ENCODE measurements at regions not wholly inside any gene's neighbourhood (a gene's known extent, or its start where the extent isn't known, plus 50 kb on each side); places are given as distances from the start of the nearest gene placed in this dataset.
"Not testable (repeated sequence)": the region's sequence is repeated elsewhere in the genome, so short reads cannot be mapped to it uniquely, and the experiment has no call there.

DNA sequence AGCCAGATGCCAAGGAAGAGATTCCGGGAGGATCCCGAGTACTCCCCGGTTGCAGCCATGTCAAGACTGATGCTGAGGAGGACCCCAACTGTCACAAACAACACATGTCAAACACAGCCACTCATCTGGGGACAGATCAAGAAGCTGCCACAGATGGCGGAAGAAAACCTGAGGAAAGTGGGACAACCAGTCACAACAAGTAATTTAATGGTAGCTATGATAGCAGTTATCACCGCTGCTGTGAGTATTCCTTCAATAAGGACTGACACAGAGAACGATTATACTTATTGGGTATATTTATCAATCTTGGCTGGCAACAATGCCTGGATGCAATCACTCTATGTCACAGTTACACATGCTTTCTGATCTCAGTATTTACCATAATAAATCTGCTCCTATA is 763.4 kb downstream of the DHX35 start:
- DNase-seq, result not testable (repeated sequence)

DNA sequence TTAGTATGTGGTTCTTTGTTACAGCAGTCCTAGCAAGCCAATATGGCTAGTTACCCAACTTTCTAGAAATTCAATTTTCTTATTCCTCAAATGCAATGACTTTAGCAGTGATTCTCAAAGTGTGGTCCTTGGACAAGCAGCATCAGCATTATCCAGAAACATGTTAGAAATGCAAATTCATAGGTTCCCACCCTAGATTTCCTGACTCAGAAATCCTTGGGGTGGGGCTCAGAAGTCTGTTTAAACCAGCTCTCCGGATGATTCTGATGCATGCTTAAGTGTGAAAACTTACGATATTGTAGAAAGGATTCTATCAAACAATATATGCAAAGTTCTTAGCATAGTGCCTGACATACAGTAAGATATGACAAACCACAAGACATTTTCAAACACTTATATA is 757.1 kb downstream of the DHX35 start:
- DNase-seq, result no peak

DNA sequence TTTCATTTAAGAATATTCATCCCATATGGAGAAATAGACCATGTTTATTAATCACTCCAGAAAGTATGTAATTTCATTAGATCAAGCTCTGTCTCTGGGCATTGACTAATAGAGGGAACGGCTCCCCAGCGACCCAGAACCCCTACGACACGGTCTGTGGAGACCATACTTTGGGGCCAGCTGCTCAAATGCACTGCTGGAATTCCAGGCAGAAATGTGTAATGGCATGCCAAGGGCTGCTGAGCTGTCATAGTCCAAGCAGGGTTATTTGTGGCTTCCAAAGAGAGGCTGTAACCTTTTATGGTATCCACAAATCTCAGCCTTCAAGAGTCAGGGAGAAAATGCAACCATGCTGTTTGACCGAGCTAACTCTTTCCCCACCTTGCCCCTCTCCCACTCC is 755.8 kb downstream of the DHX35 start:
- DNase-seq, result no peak

DNA sequence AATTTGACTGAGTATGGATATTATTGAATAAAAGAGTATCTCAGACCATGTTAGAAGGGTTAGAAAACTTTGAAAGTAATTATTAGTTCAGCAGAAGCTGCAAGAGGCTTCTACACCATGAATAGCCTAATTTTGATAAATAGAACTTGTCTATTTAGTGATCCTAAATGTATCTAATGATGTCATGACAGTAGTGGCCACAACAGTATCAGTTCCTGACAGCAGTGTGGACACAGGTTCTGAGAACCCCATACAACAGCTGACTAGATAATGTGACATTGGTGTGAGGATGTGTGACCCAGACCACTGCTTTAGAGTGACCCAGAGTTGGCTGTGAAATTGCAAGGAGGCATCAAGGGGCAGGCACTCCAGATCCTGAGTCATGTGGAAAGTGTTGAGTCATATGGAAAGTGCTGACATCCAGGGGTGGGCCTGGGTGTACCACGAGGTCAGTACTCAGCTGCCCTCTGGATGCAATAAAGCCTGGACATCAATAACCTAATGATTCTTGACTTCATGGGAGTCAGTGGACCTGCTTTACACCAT is 754.7 kb downstream of the DHX35 start:
- DNase-seq, result no peak

DNA sequence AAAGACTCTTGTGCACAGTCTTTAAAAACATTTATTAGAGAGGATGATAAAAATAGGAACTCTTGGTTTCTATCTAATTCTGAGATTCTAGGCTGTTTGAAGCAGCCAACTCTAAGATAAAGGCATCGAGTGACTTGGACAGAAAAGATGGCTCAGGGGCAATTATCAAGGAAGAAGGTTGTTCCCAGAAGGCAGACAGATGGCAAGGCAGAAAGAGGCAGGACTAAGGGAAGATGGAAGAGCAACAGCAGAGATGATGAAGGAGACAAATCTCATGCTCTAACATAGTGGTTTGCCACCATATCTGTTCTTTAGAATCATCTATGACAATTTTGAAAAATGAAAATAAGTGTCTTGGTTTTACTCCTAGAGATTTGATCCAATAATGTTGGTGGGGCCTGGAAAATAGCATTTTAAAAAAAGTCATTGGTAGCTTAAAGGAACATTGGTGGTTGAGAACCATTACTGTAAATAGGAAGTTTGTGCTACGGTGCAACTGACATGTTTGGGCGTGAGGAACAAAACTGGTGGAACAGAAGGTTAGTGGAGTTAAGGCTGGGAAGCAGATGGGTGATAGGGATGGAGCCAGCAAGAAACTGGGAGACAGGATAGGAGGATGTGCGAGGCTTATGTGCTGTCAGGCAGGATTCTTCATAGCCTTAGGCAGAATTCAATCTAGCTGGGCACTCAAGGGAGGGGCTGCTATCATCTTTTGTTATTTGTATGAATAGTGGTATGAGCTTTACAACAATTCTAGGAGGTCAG is 751.1 kb downstream of the DHX35 start:
- DNase-seq, result no peak

DNA sequence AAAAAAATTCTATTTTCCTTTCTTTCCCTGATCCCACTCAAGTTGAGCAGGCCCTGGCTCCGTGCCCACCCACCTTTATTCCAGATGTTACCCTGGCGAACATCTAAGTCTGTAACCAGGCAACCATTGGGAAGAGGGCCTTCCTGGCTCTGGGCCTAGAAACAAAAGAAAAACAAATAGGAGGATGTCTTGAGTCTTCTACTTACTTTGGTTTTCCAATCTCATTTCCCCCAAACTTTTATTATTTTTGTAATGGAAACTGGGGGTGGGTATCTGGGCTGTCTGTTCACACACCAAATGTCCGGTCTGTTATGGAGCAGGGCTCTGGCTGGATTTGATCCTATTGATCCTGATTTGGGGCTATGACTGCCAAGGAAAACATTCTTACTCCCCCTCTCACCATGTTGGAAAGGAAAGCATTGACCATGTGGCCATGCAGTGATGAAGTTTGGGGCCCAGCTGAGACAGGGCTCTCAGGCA is 744.1 kb downstream of the DHX35 start:
- no peak for DNase-seq

DNA sequence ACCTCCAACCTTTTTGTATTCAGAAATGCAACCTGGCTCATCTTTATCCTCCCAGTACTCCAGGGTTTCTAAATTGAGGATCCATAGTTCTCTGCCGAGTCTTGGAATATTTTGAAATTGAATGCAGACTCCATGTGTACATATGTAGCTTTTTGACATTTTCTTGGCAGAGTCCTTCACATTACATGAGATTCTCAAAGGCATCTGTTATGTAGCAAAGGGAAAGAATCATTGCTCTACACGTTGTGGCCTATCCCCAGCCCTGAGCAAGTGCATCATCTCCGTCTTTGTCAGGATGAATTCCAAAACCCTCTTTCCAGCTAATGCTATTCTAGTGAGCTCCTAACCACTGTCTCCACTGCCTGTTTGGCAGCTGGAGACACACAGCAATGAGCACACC is 742.9 kb downstream of the DHX35 start:
- no peak for DNase-seq

DNA sequence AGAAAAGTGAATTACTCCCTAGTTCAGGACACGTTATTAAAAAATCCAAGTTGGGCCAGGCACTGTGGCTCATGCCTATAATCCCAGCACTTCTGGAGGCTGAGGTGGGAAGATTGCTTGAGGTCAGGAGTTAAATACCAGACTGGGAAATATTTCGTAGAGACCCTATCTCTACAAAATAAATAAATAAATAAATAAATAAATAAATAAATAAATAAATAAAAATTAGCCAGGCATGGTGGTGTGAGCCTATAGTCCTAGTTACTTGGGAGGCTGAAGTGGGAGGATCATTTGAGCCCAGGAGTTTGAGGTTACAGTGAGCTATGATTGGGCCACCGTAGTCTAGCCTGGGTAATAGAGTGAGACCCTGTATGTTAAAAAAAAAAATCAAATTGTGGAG is 741.2 kb downstream of the DHX35 start:
- not testable (repeated sequence) for DNase-seq

DNA sequence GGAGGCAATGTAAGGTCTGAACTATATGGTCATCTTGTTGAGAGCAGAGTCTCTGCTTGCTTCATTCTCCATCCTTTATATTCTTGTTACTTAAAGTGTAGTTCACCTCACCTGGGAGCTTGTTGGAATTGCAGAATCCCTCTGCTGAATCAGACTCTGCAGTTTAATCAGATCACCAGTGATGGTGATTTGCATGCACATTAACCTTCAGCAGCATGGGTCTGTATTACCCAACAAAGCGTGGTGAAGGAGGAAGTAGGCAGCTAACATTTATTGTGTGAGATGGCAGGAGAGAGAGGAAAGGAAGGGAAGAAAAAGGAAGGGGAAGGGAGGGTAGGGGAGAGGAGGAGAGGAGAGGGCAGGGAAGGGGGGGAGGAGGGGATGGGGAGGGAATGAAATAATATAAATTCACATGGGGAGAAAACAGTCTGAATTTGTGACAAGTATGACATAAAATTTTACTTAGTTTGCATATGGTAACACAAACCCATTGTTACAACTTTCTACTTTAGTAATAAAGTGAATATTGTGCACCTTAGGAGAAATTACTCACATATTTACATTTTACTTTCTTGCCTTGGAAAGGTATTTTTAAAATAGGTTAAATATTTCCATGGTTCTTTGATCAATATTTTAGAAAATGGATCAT is 740.7 kb downstream of the DHX35 start:
- no peak for DNase-seq

DNA sequence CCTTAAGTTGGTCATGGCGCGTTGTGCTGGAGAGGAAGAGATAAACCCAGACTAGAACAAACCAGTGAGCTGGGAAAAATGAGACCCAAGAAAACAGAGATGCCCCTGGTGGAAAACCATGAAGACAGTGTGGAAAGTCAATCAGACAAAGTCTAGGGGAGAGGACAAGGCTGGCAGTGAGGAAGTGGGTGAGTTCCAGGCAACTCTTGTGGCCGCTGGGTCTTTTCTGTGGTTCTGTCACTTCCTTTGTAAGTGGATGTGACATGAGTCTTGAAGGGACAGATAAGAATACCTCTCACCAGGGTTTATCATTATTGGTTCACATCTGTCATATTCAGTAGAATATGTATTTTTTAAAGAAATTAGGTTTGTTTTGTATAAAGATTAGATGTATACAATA is 738.4 kb downstream of the DHX35 start:
- no peak for DNase-seq

DNA sequence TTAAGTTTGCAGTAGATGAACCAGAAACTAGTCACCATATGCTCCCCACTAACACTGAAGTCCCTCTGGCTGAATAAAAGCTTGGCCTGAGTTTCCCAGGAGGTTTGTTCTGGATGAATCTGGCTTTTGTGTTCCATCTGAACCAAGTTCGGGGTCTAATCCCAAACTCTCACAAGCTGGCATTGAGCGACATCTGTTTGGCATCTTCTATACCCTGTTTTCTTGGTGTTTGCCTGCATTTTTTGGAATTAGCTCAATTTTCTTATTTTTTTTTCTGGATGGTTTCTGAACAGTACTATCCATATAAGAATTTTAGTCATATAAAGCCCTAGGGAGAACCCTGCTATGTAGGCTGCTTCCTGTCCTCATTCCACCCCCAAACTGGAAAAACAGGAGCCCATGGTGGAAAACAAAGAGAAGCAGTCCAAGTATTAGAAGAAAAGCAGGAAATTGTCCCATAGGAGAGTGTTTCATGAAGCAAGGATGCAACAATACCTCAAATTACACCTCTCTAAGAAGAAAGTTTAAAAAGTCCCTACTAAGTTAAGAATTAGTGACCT is 737.1 kb downstream of the DHX35 start:
- DNase-seq, result no peak

DNA sequence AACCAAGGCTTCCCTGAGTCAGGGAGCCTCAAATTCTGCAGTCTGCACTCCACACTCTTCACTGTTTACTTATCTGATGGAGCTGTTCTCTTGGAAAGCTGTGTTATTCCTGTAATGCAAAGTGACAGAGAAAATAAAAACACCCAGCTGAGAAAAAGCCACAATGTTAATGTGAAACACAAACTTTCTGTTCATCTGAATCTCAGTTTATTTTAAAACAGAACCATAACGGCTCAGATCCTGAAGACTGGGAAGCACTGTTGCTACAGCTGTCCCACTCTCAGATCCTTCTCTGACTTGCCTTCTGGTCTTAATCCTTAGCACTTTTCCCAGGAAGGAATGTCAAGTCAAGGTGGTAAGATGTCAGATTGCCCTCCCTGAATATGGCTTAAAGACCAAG is 736.6 kb downstream of the DHX35 start:
- DNase-seq, result no peak

DNA sequence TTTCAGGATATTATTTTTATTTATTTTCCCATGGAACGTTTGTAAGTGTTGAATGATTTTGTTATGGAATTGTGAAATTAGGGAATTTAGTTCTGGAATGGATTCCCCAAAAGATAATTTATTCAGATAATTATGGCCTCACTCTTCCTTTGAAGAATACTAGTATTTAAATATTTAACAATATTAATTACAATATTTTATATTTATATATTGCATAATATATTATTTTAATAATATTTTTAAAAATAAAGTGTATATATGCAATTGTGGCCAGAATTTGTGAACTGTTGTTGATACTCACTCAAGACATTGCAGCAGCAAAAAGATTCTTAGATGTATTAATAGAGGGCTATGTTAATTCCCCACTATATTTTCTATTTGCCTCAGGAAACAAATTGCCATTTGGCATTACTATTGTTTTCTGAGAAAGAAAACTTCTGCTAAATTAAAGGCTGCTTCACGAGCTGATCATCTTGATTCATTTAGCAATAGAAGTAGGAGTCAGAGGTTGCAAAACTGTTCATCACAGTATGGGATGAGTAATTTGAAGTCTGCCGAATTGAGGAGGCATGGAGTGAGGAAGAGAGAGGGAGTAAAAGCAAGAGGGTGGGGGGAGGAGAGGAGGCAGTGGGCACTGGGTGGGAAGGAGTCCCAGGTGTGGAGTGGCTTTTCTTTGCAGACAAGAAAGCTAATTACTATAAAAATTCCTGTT is 729.2 kb downstream of the DHX35 start:
- no peak for DNase-seq

DNA sequence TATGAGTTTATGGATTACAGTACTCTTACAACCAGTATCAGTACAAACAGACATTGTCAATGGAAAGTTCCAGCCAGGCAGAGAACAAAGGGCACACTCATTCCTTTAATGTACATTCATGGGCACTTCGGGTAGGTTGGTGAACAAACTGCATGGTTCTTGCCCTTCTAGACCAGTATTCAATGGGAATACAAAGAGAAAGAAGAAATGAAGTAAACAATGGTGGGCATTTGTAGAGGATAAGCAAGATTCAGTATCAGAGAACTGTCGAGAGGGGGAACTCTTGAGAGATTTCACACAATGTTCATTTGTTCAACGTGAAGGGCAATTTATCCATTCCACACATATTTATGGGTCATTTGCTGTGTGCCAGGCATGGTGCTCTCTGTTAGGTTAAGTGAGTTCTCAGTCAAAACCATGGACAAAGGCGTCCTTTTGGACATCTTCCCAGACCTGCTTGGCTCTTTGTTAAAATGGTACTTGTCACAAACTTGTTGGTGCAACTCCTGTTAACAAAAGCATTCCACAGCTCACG is 714.8 kb downstream of the DHX35 start:
- no peak for DNase-seq

DNA sequence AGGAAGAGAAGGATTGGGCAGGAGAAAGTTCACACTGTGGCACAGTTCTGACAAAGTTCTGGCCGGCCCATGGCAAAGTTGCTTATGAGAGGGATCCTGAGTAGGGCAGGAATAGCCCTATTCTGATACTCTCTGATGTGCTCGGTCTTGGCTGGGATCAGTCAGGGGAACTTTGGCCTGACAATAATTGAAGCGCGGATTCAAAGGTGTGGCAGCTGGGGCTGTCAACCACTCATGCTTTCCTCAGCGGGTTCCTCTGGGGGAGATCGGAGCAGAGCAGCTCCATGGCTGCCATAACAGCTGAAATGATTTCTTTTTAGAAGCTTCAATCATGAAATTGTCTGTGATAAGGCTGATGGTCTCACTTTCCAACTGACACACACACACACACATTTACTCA is 714.1 kb downstream of the DHX35 start:
- no peak for DNase-seq

DNA sequence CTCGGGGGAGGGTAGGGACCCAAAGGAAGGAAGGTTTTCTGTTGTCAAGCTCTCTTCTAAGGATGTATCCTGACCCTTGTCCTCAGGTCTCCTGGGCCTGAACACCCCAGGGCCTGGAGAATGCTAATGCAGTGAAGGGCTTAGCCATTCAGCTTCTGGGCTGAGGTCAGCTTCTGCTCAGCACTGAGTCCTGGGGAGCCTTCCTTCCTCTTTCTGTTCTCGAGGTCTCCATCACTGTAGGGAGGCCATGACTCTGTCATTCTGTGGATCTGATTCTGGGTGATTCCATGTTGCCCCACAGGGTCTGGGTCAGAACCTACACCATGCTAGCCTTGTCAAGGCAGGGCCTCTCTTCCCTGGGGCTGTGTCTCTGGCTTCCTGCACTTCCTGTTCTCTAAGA is 712.7 kb downstream of the DHX35 start:
- no peak for DNase-seq

DNA sequence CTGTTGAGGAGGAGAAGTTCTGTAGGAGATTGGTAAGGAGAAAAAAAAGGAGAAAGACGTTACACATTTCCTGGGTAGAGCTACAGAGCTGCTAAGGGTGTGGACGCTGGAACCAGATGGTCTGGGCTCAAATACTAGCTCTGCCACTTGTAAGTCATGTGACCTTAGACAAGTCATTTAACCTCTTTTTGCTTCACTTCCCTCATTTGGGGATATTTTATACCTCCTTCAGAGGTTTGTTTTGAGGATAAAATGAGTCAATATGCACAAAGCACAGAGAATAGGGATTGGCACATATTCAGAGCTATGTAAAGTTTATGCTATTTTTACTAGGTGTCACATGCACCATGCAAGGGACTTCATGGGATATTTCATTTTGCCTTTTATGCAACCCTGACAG is 708.8 kb downstream of the DHX35 start:
- no peak for DNase-seq

DNA sequence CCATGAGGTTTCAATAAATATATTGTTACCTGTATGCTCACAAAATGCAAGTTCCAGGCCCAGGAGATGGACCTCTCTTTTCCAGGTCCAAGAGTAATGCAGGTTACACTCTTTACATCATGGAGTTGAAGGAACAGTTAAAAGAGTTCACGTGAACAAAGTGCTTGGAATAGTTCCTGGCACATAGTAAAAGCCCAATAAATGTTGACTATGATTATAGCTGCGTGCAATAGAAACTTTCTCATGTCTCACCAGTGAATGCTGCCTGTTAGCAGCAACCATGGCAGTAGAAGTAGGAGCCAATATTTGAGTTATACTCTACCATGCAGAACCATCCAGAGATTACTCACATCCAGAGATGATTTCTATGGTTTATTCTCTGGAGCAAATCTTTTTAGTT is 707.5 kb downstream of the DHX35 start:
- DNase-seq, result no peak

DNA sequence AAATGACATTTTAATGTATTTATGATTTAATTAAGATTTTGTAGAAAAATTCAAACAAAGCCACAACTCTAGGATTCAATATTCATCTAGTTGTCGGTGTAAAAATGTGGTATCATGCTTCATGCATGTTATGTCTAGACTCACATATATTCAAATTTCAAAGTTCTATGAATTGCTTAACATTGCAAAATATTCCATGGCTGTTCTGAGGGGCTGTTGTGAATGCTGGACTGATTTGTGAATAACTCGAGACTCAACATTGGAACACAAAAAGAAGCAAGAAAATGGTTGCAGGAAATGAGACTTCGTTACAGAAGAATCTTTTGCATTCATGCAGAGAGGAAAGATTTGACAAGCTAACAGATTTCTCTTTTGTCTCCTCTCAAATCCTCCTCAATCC is 705.9 kb downstream of the DHX35 start:
- no peak for DNase-seq

DNA sequence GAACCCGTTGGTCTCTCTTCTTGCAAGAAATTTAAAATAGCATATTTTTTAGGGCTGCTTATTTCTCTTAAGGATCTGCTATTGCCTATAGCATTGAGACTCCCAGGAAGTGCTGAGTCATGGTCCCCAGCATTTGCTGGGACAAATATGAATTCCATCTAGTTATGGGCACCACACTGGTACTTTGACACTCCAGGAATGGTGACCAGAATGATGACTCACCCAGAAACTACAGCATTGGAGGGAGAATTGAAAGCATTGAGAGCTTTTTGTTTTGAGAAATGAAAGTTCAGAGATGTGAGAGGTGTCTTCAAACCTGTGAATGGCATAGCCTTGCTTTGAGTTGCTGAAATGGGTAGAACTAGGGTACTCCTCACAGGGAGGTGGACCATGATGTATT is 699.7 kb downstream of the DHX35 start:
- DNase-seq, result no peak

DNA sequence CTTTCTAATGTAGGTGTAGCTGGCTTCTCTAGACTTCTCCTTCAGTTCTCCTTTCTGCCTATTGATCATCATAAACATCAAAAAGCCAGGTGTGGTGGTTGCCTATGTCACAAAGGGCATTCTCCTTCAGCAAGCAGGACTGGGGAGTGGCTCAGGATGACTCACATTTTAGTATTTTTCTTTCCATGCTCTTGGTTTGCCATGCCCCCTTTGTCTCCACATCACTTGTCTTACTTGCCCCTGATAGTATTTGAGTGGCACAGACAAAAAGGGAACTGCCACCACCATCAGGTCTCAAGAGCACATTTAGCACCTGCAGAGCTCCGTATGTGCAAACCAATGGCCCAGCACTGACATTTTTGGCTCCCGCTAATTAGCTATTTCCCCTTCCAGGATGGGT is 698.8 kb downstream of the DHX35 start:
- DNase-seq, result no peak

DNA sequence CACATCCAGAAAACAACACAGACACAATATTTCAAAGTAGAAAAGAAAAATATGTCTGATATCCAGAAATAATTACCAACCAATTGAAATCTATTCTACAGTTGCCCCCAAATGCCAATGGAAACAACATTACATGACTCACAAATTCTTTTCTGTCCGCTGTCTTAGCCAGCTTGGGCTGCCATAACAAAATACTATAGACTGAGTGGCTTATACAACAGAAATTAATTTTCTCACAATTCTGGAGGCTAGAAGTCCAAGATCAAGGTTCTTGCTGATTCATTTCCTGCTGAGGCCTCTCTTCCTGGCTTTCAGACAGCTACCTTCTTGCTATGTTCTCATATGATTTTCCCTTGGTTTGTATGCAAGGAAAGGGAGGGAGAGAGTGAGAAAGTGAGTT is 698.1 kb downstream of the DHX35 start:
- DNase-seq, result no peak

All from effector CD4-positive, alpha-beta T cell (primary cell).